Hepatocyte (in vitro differentiated cells): ENCODE measurements at regions not wholly inside any gene's neighbourhood (a gene's known extent, or its start where the extent isn't known, plus 50 kb on each side); places are given as distances from the start of the nearest gene placed in this dataset.

Experiments
- DNase-seq: peaks from one replicate; pipeline ENCODE4 v3.0.0-alpha.2; 2016; ENCODE audit warnings: low spot score
- H2AFZ ChIP-seq: fragments of 200-600 bp; sonication (generic); 2 replicates; pipeline ENCODE4 v1.6.0; 2016; ENCODE audit warnings: antibody characterized with exemption, mild to moderate bottlenecking
- H3K27ac ChIP-seq: fragments of 200-600 bp; sonication (generic); 2 replicates; pipeline ENCODE4 v1.5.1; 2016; ENCODE audit warnings: mild to moderate bottlenecking
- H3K27me3 ChIP-seq: fragments of 200-600 bp; sonication (generic); 2 replicates; pipeline ENCODE4 v1.6.1; 2016
- H3K36me3 ChIP-seq: fragments of 200-600 bp; sonication (generic); replicated peaks from 2 replicates; pipeline ENCODE4 v1.5.1; 2016; ENCODE audit warnings: low read depth; ENCODE audit not compliant: insufficient read depth
- H3K4me1 ChIP-seq: fragments of 200-600 bp; sonication (generic); 2 replicates; pipeline ENCODE4 v1.5.1; 2016; ENCODE audit warnings: mild to moderate bottlenecking, moderate library complexity; ENCODE audit not compliant: insufficient read depth
- H3K4me2 ChIP-seq: fragments of 200-600 bp; sonication (generic); 2 replicates; pipeline ENCODE4 v1.6.0; 2016
- H3K4me3 ChIP-seq: fragments of 200-600 bp; sonication (generic); 2 replicates; pipeline ENCODE4 v1.5.1; 2016; ENCODE audit warnings: mild to moderate bottlenecking
- H3K79me2 ChIP-seq: fragments of 200-600 bp; sonication (generic); 2 replicates; pipeline ENCODE4 v1.6.0; 2017; ENCODE audit warnings: mild to moderate bottlenecking
- H3K9me2 ChIP-seq: fragments of 200-600 bp; sonication (generic); replicated peaks from 2 replicates; pipeline ENCODE4 v1.6.0; 2017; ENCODE audit warnings: mild to moderate bottlenecking; ENCODE audit not compliant: insufficient read depth
- H3K9me3 ChIP-seq: fragments of 200-600 bp; sonication (generic); 2 replicates; pipeline ENCODE4 v1.5.1; 2016; ENCODE audit warnings: low read depth, mild to moderate bottlenecking
- H4K20me1 ChIP-seq: fragments of 200-600 bp; sonication (generic); 2 replicates; pipeline ENCODE4 v1.6.0; 2016; ENCODE audit warnings: mild to moderate bottlenecking; ENCODE audit not compliant: insufficient read depth, poor library complexity, severe bottlenecking
- CTCF ChIP-seq: fragments of 200-600 bp; sonication (generic); IDR thresholded peaks from 2 replicates; pipeline ENCODE4 v1.5.1; 2016; ENCODE audit warnings: antibody characterized with exemption, mild to moderate bottlenecking; ENCODE audit not compliant: poor library complexity
- EZH2 ChIP-seq: fragments of 200-600 bp; sonication (generic); IDR thresholded peaks from 2 replicates; pipeline ENCODE4 v1.6.1; 2016; ENCODE audit warnings: antibody characterized with exemption, mild to moderate bottlenecking, borderline replicate concordance
- EZH2phosphoT487 ChIP-seq: fragments of 200-600 bp; sonication (generic); IDR thresholded peaks from one replicate; pipeline ENCODE4 v1.6.1; 2018; ENCODE audit warnings: antibody characterized with exemption, mild to moderate bottlenecking, low read depth, moderate library complexity; ENCODE audit not compliant: unreplicated experiment, severe bottlenecking
- WGBS: methylation state at CpG from one replicate; pipeline ENCODE4 v1.1.6; 2016; ENCODE audit warnings: low lambda C conversion rate; ENCODE audit errors: missing lambda C conversion rate; 5-methylcytosine and 5-hydroxymethylcytosine counted together

DNA sequence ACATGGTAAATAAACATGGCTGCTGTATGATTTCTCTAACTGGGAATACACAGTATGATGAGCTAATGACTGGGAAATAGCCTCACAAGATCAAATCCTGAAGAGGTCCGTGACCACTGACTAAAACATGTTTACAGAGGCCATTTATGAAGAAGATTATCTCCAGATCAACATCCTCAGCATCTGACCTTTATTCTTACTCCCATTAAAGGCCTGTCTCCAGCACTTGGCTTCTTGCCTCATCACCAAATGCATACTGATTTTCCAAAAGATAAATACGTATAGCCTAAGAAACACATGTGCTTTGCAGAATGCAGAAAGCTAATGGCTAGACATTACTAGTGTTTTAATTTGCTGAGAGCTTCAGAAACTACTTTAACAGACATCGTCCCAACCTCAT is 108.0 kb upstream of the TSLP start:
- Histone ChIP-seq H3K4me1 (no peaks in the 10 kb centered on the region), H3K9me2 (no peaks in the 10 kb centered on the region), H3K4me3 (no peak overlapping the region), H4K20me1 (no peaks in the 10 kb centered on the region), H2AFZ (no peak overlapping the region), H3K27ac (no peak overlapping the region), H3K36me3 (no peaks in the 10 kb centered on the region), H3K27me3 (no peaks in the 10 kb centered on the region), H3K79me2 (no peaks in the 10 kb centered on the region), H3K4me2 (no peak overlapping the region), H3K9me3 (no peaks in the 10 kb centered on the region)
- WGBS, result 54% methylated on average over 3 of the region's 3 CpGs
- no peak for TF ChIP-seq CTCF
- no peak for TF ChIP-seq EZH2phosphoT487
- TF ChIP-seq EZH2, result no peak
- DNase-seq, result no peak

- no peaks in the 10 kb centered on the region for H3K4me1 ChIP-seq
- no peaks in the 10 kb centered on the region for H4K20me1 ChIP-seq
- no peak for DNase-seq
- H2AFZ ChIP-seq, result no peak overlapping the region
- no peaks in the 10 kb centered on the region for H3K27me3 ChIP-seq
- no peaks in the 10 kb centered on the region for H3K9me3 ChIP-seq
- no peaks in the 10 kb centered on the region for H3K9me2 ChIP-seq
- H3K4me2 ChIP-seq, result no peak overlapping the region
- no peak overlapping the region for H3K27ac ChIP-seq
- H3K36me3 ChIP-seq, result no peaks in the 10 kb centered on the region
- WGBS, result 79% methylated on average over 3 of the region's 3 CpGs
- TF ChIP-seq EZH2 (no peak), CTCF (no peak), EZH2phosphoT487 (no peak)
- H3K79me2 ChIP-seq, result no peaks in the 10 kb centered on the region
- no peak overlapping the region for H3K4me3 ChIP-seq
These were observed 105.5 kb upstream of the TSLP start for GRCh38 chr5:110965773-110966581.

DNA sequence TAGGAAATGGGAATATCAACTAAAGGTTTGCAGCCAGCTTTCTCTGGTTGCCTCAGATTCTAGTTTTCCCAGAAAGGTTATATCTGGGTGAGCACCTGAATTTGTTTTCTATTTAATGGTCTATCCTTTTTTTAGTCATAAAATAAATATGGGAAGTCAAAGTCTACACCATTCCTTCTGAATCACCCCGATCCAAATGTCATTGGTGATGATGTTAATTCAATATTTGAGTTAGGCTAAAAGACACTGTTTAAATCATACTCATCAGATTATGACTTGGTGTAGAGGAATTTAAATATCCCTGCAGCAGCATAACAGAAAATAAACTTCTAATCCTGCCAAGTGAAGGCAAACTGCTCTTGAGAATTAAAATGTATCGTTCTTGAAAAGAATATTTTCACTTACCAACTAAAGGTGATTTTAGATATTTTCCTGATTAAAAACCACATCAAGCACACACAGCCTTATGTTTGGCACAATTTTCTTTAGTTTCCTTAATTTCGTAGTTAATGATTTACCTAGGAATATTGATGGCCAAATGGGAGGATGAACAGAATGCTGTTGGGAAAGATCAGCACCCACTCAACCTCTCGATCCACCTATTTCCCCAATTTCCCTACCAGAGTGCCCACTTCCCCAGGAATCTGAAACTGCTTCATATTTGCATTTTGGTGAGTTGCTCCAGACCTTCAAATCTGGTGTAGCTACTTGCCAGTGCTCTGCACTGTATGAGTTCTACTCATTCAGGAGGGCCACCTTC is 103.1 kb upstream of the TSLP start:
- 79% methylated on average over 4 of the region's 4 CpGs for WGBS
- Histone ChIP-seq H3K79me2 (no peaks in the 10 kb centered on the region), H3K36me3 (no peaks in the 10 kb centered on the region), H3K27me3 (no peaks in the 10 kb centered on the region), H3K9me3 (no peaks in the 10 kb centered on the region), H4K20me1 (no peaks in the 10 kb centered on the region), H3K4me3 (no peak overlapping the region), H3K9me2 (no peaks in the 10 kb centered on the region), H2AFZ (no peak overlapping the region), H3K27ac (no peak overlapping the region), H3K4me2 (no peak overlapping the region), H3K4me1 (no peaks in the 10 kb centered on the region)
- no peak for DNase-seq
- no peak for TF ChIP-seq CTCF
- no peak for TF ChIP-seq EZH2phosphoT487
- no peak for TF ChIP-seq EZH2
